ENCODE measurements at regions not wholly inside any gene's neighbourhood (a gene's known extent, or its start where the extent isn't known, plus 50 kb on each side); places are given as distances from the start of the nearest gene placed in this dataset.

GRCh38 chr4:114464726-114465272 lies 133.8 kb upstream of the UGT8 start:
- H3K36me3 ChIP-seq (ENCODE audit: insufficient read depth, insufficient read length, low read length) = no peaks in the 10 kb centered on the region
- no peak overlapping the region for H3K9ac ChIP-seq (ENCODE audit: insufficient read length, low read depth)
- DNase-seq (ENCODE audit: low read depth, low spot score) = no peak
- TF ChIP-seq SUZ12 (IDR thresholded peaks at IDR 0.05; ENCODE audit: extremely low read depth, insufficient read depth, insufficient read length) = no peak
- TF ChIP-seq YY1 (IDR thresholded peaks at IDR 0.05; ENCODE audit: insufficient read depth, insufficient read length) = no peak
- no peak for TF ChIP-seq ZNF274 (IDR thresholded peaks at IDR 0.05; ENCODE audit: low read depth, low read length)
- no peaks in the 10 kb centered on the region for H3K9me3 ChIP-seq (ENCODE audit: insufficient read depth, low read length)
- no peaks in the 10 kb centered on the region for H3K27me3 ChIP-seq (ENCODE audit: insufficient read depth, insufficient read length)
- H3K4me3 ChIP-seq (ENCODE audit: insufficient read length, low read depth) = no peak overlapping the region
- H3K4me1 ChIP-seq (ENCODE audit: insufficient read depth, insufficient read length) = no peaks in the 10 kb centered on the region

DNA sequence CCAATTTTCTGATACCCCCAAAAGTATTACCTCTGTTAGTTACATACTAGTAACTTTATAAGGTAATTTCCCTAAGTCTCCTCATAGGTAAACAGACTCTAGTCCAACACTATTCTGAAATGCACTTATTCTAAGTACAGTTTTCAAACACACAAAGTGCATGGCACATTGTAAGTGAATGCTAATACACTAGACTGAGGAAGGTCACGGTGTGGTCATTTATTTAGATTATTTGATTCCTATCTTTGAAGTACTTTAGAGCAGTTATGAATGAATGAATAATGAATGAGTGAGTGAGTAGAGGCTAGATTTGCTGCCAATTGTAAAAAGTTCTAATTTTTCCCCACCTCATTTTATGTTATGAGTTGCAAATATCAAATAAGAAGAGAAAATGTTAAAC lies 132.8 kb upstream of the UGT8 start:
- Histone ChIP-seq H3K36me3 (ENCODE audit: insufficient read depth, insufficient read length, low read length) (no peaks in the 10 kb centered on the region), H3K27me3 (ENCODE audit: insufficient read depth, insufficient read length) (no peaks in the 10 kb centered on the region), H3K4me3 (ENCODE audit: insufficient read length, low read depth) (no peak overlapping the region), H3K9ac (ENCODE audit: insufficient read length, low read depth) (no peak overlapping the region), H3K9me3 (ENCODE audit: insufficient read depth, low read length) (no peaks in the 10 kb centered on the region), H3K4me1 (ENCODE audit: insufficient read depth, insufficient read length) (no peaks in the 10 kb centered on the region)
- DNase-seq (ENCODE audit: low read depth, low spot score) = no peak
- TF ChIP-seq YY1 (IDR thresholded peaks at IDR 0.05; ENCODE audit: insufficient read depth, insufficient read length) = no peak
- no peak for TF ChIP-seq SUZ12 (IDR thresholded peaks at IDR 0.05; ENCODE audit: extremely low read depth, insufficient read depth, insufficient read length)
- TF ChIP-seq ZNF274 (IDR thresholded peaks at IDR 0.05; ENCODE audit: low read depth, low read length) = no peak

- no peaks in the 10 kb centered on the region for H3K36me3 ChIP-seq (ENCODE audit: insufficient read depth, insufficient read length, low read length)
- H3K4me3 ChIP-seq (ENCODE audit: insufficient read length, low read depth) = no peak overlapping the region
- TF ChIP-seq SUZ12 (IDR thresholded peaks at IDR 0.05; ENCODE audit: extremely low read depth, insufficient read depth, insufficient read length) = no peak
- no peak for TF ChIP-seq ZNF274 (IDR thresholded peaks at IDR 0.05; ENCODE audit: low read depth, low read length)
- no peak for TF ChIP-seq YY1 (IDR thresholded peaks at IDR 0.05; ENCODE audit: insufficient read depth, insufficient read length)
- no peaks in the 10 kb centered on the region for H3K4me1 ChIP-seq (ENCODE audit: insufficient read depth, insufficient read length)
- H3K27me3 ChIP-seq (ENCODE audit: insufficient read depth, insufficient read length) = no peaks in the 10 kb centered on the region
- DNase-seq (ENCODE audit: low read depth, low spot score) = no peak
- H3K9ac ChIP-seq (ENCODE audit: insufficient read length, low read depth) = no peak overlapping the region
- H3K9me3 ChIP-seq (ENCODE audit: insufficient read depth, low read length) = no peaks in the 10 kb centered on the region
Measured at GRCh38 chr4:114466299-114466698, 132.3 kb upstream of the UGT8 start.

GRCh38 chr4:114472269-114473032 lies 126.2 kb upstream of the UGT8 start:
- Histone ChIP-seq H3K27me3 (ENCODE audit: insufficient read depth, insufficient read length) (no peaks in the 10 kb centered on the region), H3K36me3 (ENCODE audit: insufficient read depth, insufficient read length, low read length) (no peaks in the 10 kb centered on the region), H3K9ac (ENCODE audit: insufficient read length, low read depth) (no peak overlapping the region), H3K4me3 (ENCODE audit: insufficient read length, low read depth) (no peak overlapping the region), H3K9me3 (ENCODE audit: insufficient read depth, low read length) (peaks cover 4% of the 10 kb centered on the region; the same call in 1 of the 2 replicates), H3K4me1 (ENCODE audit: insufficient read depth, insufficient read length) (no peaks in the 10 kb centered on the region)
- DNase-seq (ENCODE audit: low read depth, low spot score) = no peak
- TF ChIP-seq YY1 (IDR thresholded peaks at IDR 0.05; ENCODE audit: insufficient read depth, insufficient read length) = no peak
- no peak for TF ChIP-seq ZNF274 (IDR thresholded peaks at IDR 0.05; ENCODE audit: low read depth, low read length)
- no peak for TF ChIP-seq SUZ12 (IDR thresholded peaks at IDR 0.05; ENCODE audit: extremely low read depth, insufficient read depth, insufficient read length)

DNA sequence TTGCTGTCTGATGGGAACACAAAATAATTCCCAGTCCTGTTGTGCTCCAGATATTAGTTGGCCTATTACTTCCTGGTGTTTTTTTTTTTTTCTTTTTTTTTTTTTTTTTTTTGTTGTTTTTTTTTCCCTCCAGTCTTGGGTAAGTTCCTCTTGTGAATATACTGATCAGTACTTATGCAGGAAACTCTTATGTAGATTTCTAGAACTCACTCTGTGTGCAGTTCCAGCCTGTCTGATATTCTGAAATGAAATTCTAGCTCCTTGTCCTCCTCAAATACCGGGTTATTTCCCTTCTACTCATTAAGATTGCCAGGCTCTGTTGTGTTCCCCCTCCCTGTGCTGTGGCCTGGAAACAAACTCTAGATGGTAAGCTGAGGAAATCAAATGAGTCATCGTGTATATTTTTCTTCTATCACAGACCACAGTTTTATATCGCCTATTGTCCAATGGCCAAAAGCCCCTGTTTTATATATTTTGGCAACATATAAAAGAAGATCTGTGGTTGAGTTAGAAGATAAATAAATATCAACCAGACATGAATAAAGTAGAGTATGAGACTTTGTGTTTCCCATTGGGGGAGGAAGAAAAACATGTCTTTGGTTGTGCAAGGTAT lies 124.3 kb upstream of the UGT8 start:
- Histone ChIP-seq H3K36me3 (ENCODE audit: insufficient read depth, insufficient read length, low read length) (no peaks in the 10 kb centered on the region), H3K9ac (ENCODE audit: insufficient read length, low read depth) (no peak overlapping the region), H3K9me3 (ENCODE audit: insufficient read depth, low read length) (peaks cover 4% of the 10 kb centered on the region; the same call in 1 of the 2 replicates), H3K27me3 (ENCODE audit: insufficient read depth, insufficient read length) (no peaks in the 10 kb centered on the region), H3K4me1 (ENCODE audit: insufficient read depth, insufficient read length) (no peaks in the 10 kb centered on the region), H3K4me3 (ENCODE audit: insufficient read length, low read depth) (no peak overlapping the region)
- no peak for DNase-seq (ENCODE audit: low read depth, low spot score)
- no peak for TF ChIP-seq ZNF274 (IDR thresholded peaks at IDR 0.05; ENCODE audit: low read depth, low read length)
- no peak for TF ChIP-seq SUZ12 (IDR thresholded peaks at IDR 0.05; ENCODE audit: extremely low read depth, insufficient read depth, insufficient read length)
- TF ChIP-seq YY1 (IDR thresholded peaks at IDR 0.05; ENCODE audit: insufficient read depth, insufficient read length) = no peak

DNA sequence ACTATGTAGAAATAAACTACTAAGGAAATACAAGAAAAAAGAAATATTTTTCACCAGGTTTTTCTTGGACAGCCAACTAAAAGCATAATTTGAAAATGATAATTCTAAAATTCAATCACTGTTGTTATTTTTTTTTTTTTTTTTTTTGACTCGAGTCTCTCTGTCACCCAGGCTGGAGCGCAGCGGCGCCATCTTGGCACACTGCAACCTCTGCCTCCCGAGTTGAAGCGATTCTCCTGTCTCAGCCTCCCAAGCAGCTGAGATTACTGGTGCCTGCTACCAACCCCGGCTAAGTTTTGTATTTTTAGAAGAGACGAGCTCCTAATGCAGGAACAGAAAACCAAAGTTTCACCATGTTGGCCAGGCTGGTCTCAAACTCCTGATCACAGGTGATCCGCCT lies 122.3 kb upstream of the UGT8 start:
- Histone ChIP-seq H3K27me3 (ENCODE audit: insufficient read depth, insufficient read length) (no peaks in the 10 kb centered on the region), H3K9ac (ENCODE audit: insufficient read length, low read depth) (no peak overlapping the region), H3K36me3 (ENCODE audit: insufficient read depth, insufficient read length, low read length) (no peaks in the 10 kb centered on the region), H3K4me3 (ENCODE audit: insufficient read length, low read depth) (no peak overlapping the region), H3K9me3 (ENCODE audit: insufficient read depth, low read length) (peaks cover 4% of the 10 kb centered on the region; the same call in 1 of the 2 replicates), H3K4me1 (ENCODE audit: insufficient read depth, insufficient read length) (no peaks in the 10 kb centered on the region)
- DNase-seq (ENCODE audit: low read depth, low spot score) = no peak
- TF ChIP-seq ZNF274 (IDR thresholded peaks at IDR 0.05; ENCODE audit: low read depth, low read length) = no peak
- TF ChIP-seq YY1 (IDR thresholded peaks at IDR 0.05; ENCODE audit: insufficient read depth, insufficient read length) = no peak
- no peak for TF ChIP-seq SUZ12 (IDR thresholded peaks at IDR 0.05; ENCODE audit: extremely low read depth, insufficient read depth, insufficient read length)

- DNase-seq (ENCODE audit: low read depth, low spot score) = no peak
Measured at GRCh38 chr4:114479595-114479994, 119.0 kb upstream of the UGT8 start.

More at GRCh38 chr4:114479595-114479994, 119.0 kb upstream of the UGT8 start:
- Histone ChIP-seq H3K9ac (ENCODE audit: insufficient read length, low read depth) (no peak overlapping the region), H3K27me3 (ENCODE audit: insufficient read depth, insufficient read length) (no peaks in the 10 kb centered on the region), H3K9me3 (ENCODE audit: insufficient read depth, low read length) (no peaks in the 10 kb centered on the region; the same call in 1 of the 2 replicates), H3K4me1 (ENCODE audit: insufficient read depth, insufficient read length) (no peaks in the 10 kb centered on the region), H3K36me3 (ENCODE audit: insufficient read depth, insufficient read length, low read length) (no peaks in the 10 kb centered on the region), H3K4me3 (ENCODE audit: insufficient read length, low read depth) (no peak overlapping the region)
- TF ChIP-seq YY1 (IDR thresholded peaks at IDR 0.05; ENCODE audit: insufficient read depth, insufficient read length) (no peak), ZNF274 (IDR thresholded peaks at IDR 0.05; ENCODE audit: low read depth, low read length) (no peak), SUZ12 (IDR thresholded peaks at IDR 0.05; ENCODE audit: extremely low read depth, insufficient read depth, insufficient read length) (no peak)
